ENCODE measurements at regions not wholly inside any gene's neighbourhood (a gene's known extent, or its start where the extent isn't known, plus 50 kb on each side); places are given as distances from the start of the nearest gene placed in this dataset.

- ATAC-seq: no peak
- TF ChIP-seq TOX (CRISPR knock-in tag; IDR thresholded peaks at IDR 0.05; ENCODE audit: borderline replicate concordance): no peak
- no peak for TF ChIP-seq ZNF565 (CRISPR knock-in tag; conservative IDR thresholded peaks at IDR 0.05; ENCODE audit: low read depth)
- TF ChIP-seq SNAI2 (CRISPR knock-in tag; IDR thresholded peaks at IDR 0.05): no peak
Observed at GRCh38 chr1:191151321-191151807, 673.7 kb upstream of the BRINP3 start.

- TF ChIP-seq POU6F1 (CRISPR knock-in tag; IDR thresholded peaks at IDR 0.05; ENCODE audit: borderline replicate concordance, low read depth) (no peak), ZNF70 (CRISPR knock-in tag; IDR thresholded peaks at IDR 0.05) (no peak), PPARA (CRISPR knock-in tag; IDR thresholded peaks at IDR 0.05; ENCODE audit: borderline replicate concordance) (no peak), TCF4 (CRISPR knock-in tag; IDR thresholded peaks at IDR 0.05; ENCODE audit: borderline replicate concordance) (no peak), ZNF8 (CRISPR knock-in tag; IDR thresholded peaks at IDR 0.05) (no peak), TOX (CRISPR knock-in tag; IDR thresholded peaks at IDR 0.05; ENCODE audit: borderline replicate concordance) (no peak), ZNF565 (CRISPR knock-in tag; conservative IDR thresholded peaks at IDR 0.05; ENCODE audit: low read depth) (no peak), GLIS3 (CRISPR knock-in tag; IDR thresholded peaks at IDR 0.05) (no peak), TSHZ2 (CRISPR knock-in tag; IDR thresholded peaks at IDR 0.05) (no peak), ZFP3 (CRISPR knock-in tag; IDR thresholded peaks at IDR 0.05) (no peak), ESRRG (CRISPR knock-in tag; IDR thresholded peaks at IDR 0.05) (no peak)
- no peak for ATAC-seq
Observed at GRCh38 chr1:191152776-191153175, 675.1 kb upstream of the BRINP3 start.

GRCh38 chr1:191155178-191155577 is 677.5 kb upstream of the BRINP3 start:
- TF ChIP-seq ZFP3 (CRISPR knock-in tag; IDR thresholded peaks at IDR 0.05) (no peak), SNAI2 (CRISPR knock-in tag; IDR thresholded peaks at IDR 0.05) (no peak)
- ATAC-seq: no peak

- no peak for TF ChIP-seq TSHZ2 (CRISPR knock-in tag; IDR thresholded peaks at IDR 0.05)
- no peak for TF ChIP-seq ZFP3 (CRISPR knock-in tag; IDR thresholded peaks at IDR 0.05)
- TF ChIP-seq PPARA (CRISPR knock-in tag; IDR thresholded peaks at IDR 0.05; ENCODE audit: borderline replicate concordance): no peak
- TF ChIP-seq GLIS3 (CRISPR knock-in tag; IDR thresholded peaks at IDR 0.05): no peak
- TF ChIP-seq ZFP30 (CRISPR knock-in tag; IDR thresholded peaks at IDR 0.05): no peak
- no peak for TF ChIP-seq ISL1 (CRISPR knock-in tag; IDR thresholded peaks at IDR 0.05)
- no peak for TF ChIP-seq CSRNP3 (CRISPR knock-in tag; IDR thresholded peaks at IDR 0.05)
- TF ChIP-seq CSDC2 (CRISPR knock-in tag; IDR thresholded peaks at IDR 0.05): no peak
- no peak for TF ChIP-seq PATZ1 (CRISPR knock-in tag; IDR thresholded peaks at IDR 0.05; ENCODE audit: borderline replicate concordance)
- no peak for TF ChIP-seq RARB (CRISPR knock-in tag; IDR thresholded peaks at IDR 0.05)
- TF ChIP-seq ARNTL (CRISPR knock-in tag; IDR thresholded peaks at IDR 0.05; ENCODE audit: borderline replicate concordance, low read depth): no peak
- no peak for TF ChIP-seq POU6F1 (CRISPR knock-in tag; IDR thresholded peaks at IDR 0.05; ENCODE audit: borderline replicate concordance, low read depth)
- no peak for TF ChIP-seq TOX (CRISPR knock-in tag; IDR thresholded peaks at IDR 0.05; ENCODE audit: borderline replicate concordance)
- no peak for ATAC-seq
Observed at GRCh38 chr1:191160837-191161236, 683.2 kb upstream of the BRINP3 start.

All from SK-N-SH treated with all-trans-retinoic acid at 6 μM for 48 hours (cell line).